Gastrocnemius medialis (tissue), 4 donors: ENCODE measurements at regions not wholly inside any gene's neighbourhood (a gene's known extent, or its start where the extent isn't known, plus 50 kb on each side); places are given as distances from the start of the nearest gene placed in this dataset.

Experiments
- CTCF ChIP-seq, 5 experiments: fragments of 450-650 bp in 3 of 5; fragments of 200-600 bp in 2 of 5; sonication (generic) in 2 of 5; IDR thresholded peaks in 4 of 5; conservative IDR thresholded peaks in 1 of 5; 1 replicate in 4 of 5; 2 replicates in 1 of 5; pipeline ENCODE4 v1.5.1; 2016 to 2019; ENCODE audit warnings: antibody characterized with exemption in 5 of 5, mild to moderate bottlenecking in 3 of 5, moderate library complexity in 3 of 5
- POLR2A ChIP-seq, 2 donors: fragments of 450-650 bp; IDR thresholded peaks; one replicate each; pipeline ENCODE4 v1.6.1; 2017; ENCODE audit warnings: antibody characterized with exemption in 2 of 2, mild to moderate bottlenecking in 2 of 2, moderate library complexity in 2 of 2

GRCh38 chr6:87825821-87826221 lies 123.8 kb upstream of the AKIRIN2 start:
- TF ChIP-seq POLR2A (IDR thresholded peaks at IDR 0.05) (no peak), CTCF (IDR thresholded peaks at IDR 0.05 in 4 of 5, conservative IDR thresholded peaks at IDR 0.05 in 1 of 5) (no peak)
